Brain microvascular endothelial cell (primary cell): ENCODE measurements at regions not wholly inside any gene's neighbourhood (a gene's known extent, or its start where the extent isn't known, plus 50 kb on each side); places are given as distances from the start of the nearest gene placed in this dataset.
A peak's percentile ranks its signal among the peaks of the same experiment; 100 is the strongest.
"Not testable (repeated sequence)": the region's sequence is repeated elsewhere in the genome, so short reads cannot be mapped to it uniquely, and the experiment has no call there.

Experiments
- DNase-seq: peaks from one replicate; pipeline ENCODE4 v3.0.0-alpha.2; 2020
- H3K27ac ChIP-seq: fragments of 250-450 bp; sonication (Bioruptor Pico); 2 replicates; pipeline ENCODE4 v1.5.1; 2020; ENCODE audit warnings: mild to moderate bottlenecking, moderate library complexity
- H3K27me3 ChIP-seq: fragments of 250-450 bp; sonication (Bioruptor Pico); replicated peaks from 2 replicates; pipeline ENCODE4 v1.5.1; 2020; ENCODE audit warnings: mild to moderate bottlenecking
- H3K36me3 ChIP-seq: fragments of 250-450 bp; sonication (Bioruptor Pico); replicated peaks from 2 replicates; pipeline ENCODE4 v1.5.1; 2020; ENCODE audit warnings: mild to moderate bottlenecking
- H3K4me3 ChIP-seq: 2 replicates; pipeline ENCODE4 v1.5.1; 2011; ENCODE audit warnings: low read depth, mild to moderate bottlenecking, control low read depth, low read length, moderate library complexity
- in situ Hi-C: cut with HindIII; loops from 2 replicates; pipeline ENCODE4 v1.10.0; 2017; ENCODE audit warnings: low sequenced_read_pairs, low pct_ligation_motif_present
- TF ChIP-seq, protein P1 (sequence below): IDR thresholded peaks from 2 replicates; pipeline ENCODE4 v1.5.1; 2011; ENCODE audit warnings: low read depth, mild to moderate bottlenecking, moderate library complexity, low read length, control low read depth, inconsistent platforms; ENCODE audit errors: missing control alignments

DNA sequence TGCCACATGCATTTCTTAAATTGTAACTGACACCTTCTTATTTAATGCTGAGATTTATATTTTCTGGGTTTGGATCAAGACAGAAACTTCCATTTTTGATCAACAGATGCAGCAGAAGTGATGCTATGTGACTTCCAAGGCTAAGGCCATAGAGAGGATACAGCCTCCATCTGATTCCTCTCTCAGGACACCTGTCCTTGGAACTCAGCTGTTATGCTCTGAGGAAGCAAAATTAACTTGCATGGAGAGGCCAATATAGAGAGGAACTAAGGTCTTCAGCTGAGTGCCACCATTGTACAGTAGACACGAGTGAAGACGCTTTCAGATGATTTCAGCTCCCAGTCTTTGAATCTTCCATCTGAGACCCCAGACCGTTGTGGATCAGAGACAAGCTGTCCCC, 296.9 kb upstream of the TBL1XR1 start:
- TF ChIP-seq, protein P1, sequence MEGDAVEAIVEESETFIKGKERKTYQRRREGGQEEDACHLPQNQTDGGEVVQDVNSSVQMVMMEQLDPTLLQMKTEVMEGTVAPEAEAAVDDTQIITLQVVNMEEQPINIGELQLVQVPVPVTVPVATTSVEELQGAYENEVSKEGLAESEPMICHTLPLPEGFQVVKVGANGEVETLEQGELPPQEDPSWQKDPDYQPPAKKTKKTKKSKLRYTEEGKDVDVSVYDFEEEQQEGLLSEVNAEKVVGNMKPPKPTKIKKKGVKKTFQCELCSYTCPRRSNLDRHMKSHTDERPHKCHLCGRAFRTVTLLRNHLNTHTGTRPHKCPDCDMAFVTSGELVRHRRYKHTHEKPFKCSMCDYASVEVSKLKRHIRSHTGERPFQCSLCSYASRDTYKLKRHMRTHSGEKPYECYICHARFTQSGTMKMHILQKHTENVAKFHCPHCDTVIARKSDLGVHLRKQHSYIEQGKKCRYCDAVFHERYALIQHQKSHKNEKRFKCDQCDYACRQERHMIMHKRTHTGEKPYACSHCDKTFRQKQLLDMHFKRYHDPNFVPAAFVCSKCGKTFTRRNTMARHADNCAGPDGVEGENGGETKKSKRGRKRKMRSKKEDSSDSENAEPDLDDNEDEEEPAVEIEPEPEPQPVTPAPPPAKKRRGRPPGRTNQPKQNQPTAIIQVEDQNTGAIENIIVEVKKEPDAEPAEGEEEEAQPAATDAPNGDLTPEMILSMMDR, result no peak
- Histone ChIP-seq H3K4me3 (no peak overlapping the region), H3K27ac (no peak overlapping the region), H3K27me3 (no peaks in the 10 kb centered on the region), H3K36me3 (no peaks in the 10 kb centered on the region)
- in situ Hi-C loops, result no loop called here
- DNase-seq, result no peak

- Histone ChIP-seq H3K27ac (no peak overlapping the region), H3K4me3 (no peak overlapping the region), H3K36me3 (no peaks in the 10 kb centered on the region), H3K27me3 (no peaks in the 10 kb centered on the region)
- in situ Hi-C loops, result no loop called here
- TF ChIP-seq, protein P1, result no peak
- DNase-seq, result no peak
These were observed 298.3 kb upstream of the TBL1XR1 start for GRCh38 chr3:177495566-177495965.

- H3K36me3 ChIP-seq, result no peaks in the 10 kb centered on the region
- H3K27ac ChIP-seq, result no peak overlapping the region
- DNase-seq, result peak; percentile 45
- H3K27me3 ChIP-seq, result no peaks in the 10 kb centered on the region
- in situ Hi-C loops, result no loop called here
- H3K4me3 ChIP-seq, result no peak overlapping the region
- TF ChIP-seq, protein P1, result no peak
These were observed 301.0 kb upstream of the TBL1XR1 start for GRCh38 chr3:177498037-177498857.

GRCh38 chr3:177499039-177499438, 301.8 kb upstream of the TBL1XR1 start:
- H3K36me3 ChIP-seq, H3K27me3 ChIP-seq, DNase-seq, in situ Hi-C loops, H3K4me3 ChIP-seq, H3K27ac ChIP-seq: not testable (repeated sequence)

DNA sequence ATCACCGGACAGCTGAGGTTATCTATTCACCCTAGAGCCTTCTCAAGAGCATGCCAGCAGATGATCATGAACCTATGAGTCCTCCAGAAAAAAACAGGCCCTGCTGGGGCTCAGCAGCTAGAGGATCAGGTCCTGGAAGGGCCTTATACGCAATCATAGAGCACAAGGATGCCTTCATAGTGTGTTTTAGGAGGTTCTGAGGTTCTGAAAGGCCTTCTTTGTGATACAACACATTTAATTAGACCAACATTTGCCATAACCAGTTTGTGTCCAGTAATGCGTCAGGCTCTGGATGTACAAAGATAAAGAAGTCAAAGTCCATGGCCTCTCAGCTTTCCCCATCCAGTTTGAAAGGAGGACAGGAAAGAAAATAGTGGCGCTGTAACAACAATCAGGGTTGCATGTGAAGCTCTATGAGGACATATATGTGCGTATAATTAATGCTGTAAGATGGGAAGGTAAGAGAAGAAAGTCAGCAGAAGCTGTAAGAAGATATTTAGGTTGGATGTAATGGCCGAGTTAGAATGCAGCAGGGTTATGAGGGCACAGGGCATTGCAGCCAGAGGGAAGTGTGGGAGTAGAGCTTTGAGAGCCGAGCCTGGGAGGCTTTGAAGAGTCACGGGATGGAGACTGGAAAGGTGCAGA, 302.6 kb upstream of the TBL1XR1 start:
- DNase-seq, result no peak
- H3K27ac ChIP-seq, result no peak overlapping the region
- H3K4me3 ChIP-seq, result no peak overlapping the region
- H3K36me3 ChIP-seq, result no peaks in the 10 kb centered on the region
- TF ChIP-seq, protein P1, result no peak
- in situ Hi-C loops, result no loop called here
- H3K27me3 ChIP-seq, result no peaks in the 10 kb centered on the region

GRCh38 chr3:177510693-177511216, 313.5 kb upstream of the TBL1XR1 start:
- Histone ChIP-seq H3K36me3 (no peaks in the 10 kb centered on the region), H3K27ac (no peak overlapping the region), H3K27me3 (no peaks in the 10 kb centered on the region), H3K4me3 (no peak overlapping the region)
- TF ChIP-seq, protein P1, result no peak
- in situ Hi-C loops, result no loop called here
- DNase-seq, result no peak
